Heart right ventricle (tissue), 16 donors: ENCODE measurements at regions not wholly inside any gene's neighbourhood (a gene's known extent, or its start where the extent isn't known, plus 50 kb on each side); places are given as distances from the start of the nearest gene placed in this dataset.

ENCODE experiments used
- ATAC-seq, 8 donors: fragments of 200-7000 bp; cut with Tn5 transposase; one replicate each; pipeline ENCODE4 v1.9.1; 2020; ENCODE audit warnings: mild to moderate bottlenecking in 8 of 8, moderate library complexity in 8 of 8, moderate number of reproducible peaks in 1 of 8
- DNase-seq, 2 donors: peaks; one replicate each; pipeline ENCODE4 v3.0.0-alpha.2; 2020
- H3K27ac ChIP-seq, 10 donors: fragments of 200-600 bp; sonication (generic) in 2 of 10; one replicate each; pipeline versions ENCODE4 v1.5.0 to v1.8.0; 2020 to 2022; ENCODE audit warnings: mild to moderate bottlenecking in 3 of 10
- H3K27me3 ChIP-seq, 7 donors: fragments of 200-600 bp; one replicate each; pipeline ENCODE4 v1.8.0; 2021 to 2022; ENCODE audit warnings: mild to moderate bottlenecking in 2 of 7
- H3K36me3 ChIP-seq, 9 donors: fragments of 200-600 bp; sonication (generic) in 1 of 9; one replicate each; pipeline versions ENCODE4 v1.5.0 to v1.8.0; 2020 to 2022; ENCODE audit warnings: mild to moderate bottlenecking in 2 of 9
- H3K4me1 ChIP-seq, 9 donors: fragments of 200-600 bp; sonication (generic) in 1 of 9; one replicate each; pipeline versions ENCODE4 v1.5.0 to v1.8.0; 2020 to 2022; ENCODE audit warnings: mild to moderate bottlenecking in 4 of 9
- H3K4me3 ChIP-seq, 10 donors: fragments of 200-600 bp; sonication (generic) in 2 of 10; one replicate each; pipeline versions ENCODE4 v1.5.0 to v1.8.0; 2020 to 2022; ENCODE audit warnings: mild to moderate bottlenecking in 7 of 10, moderate library complexity in 2 of 10
- H3K9me3 ChIP-seq, 11 donors: fragments of 200-600 bp in 10 of 11; sonication (generic) in 2 of 11; one replicate each; pipeline versions ENCODE4 v1.5.0 to v1.8.0; 2013 to 2022; ENCODE audit warnings: mild to moderate bottlenecking in 2 of 11, control low read depth in 1 of 11, moderate library complexity in 1 of 11
- CTCF ChIP-seq, 9 donors: fragments of 200-600 bp; sonication (generic) in 2 of 9; IDR thresholded peaks; one replicate each; pipeline versions ENCODE4 v1.5.0 to v1.8.0; 2021 to 2022; ENCODE audit warnings: antibody characterized with exemption in 9 of 9, mild to moderate bottlenecking in 5 of 9, moderate library complexity in 1 of 9
- WGBS, 2 donors: extraction: QIAGEN DNeasy Blood & Tissue Kit; methylation state at CpG; one replicate each; pipeline ENCODE4 v1.1.7; 2013; ENCODE audit warnings: inconsistent platforms in 1 of 2; 5-methylcytosine and 5-hydroxymethylcytosine counted together
- intact Hi-C, 10 donors: fragments of 100-400 bp; cut with DNase I; formaldehyde crosslinking; loops; one replicate each; pipeline versions ENCODE4 v1.11.1 to v1.14.2; 2022
- donor health status: Arrhythmogenic right ventricular cardiomyopathy.
- donor health status: ischemic (EF 13 %, LVEDD 7.1; RV severe dilation, severe dysfunction).
- donor health status: healthy with polysubstance abuse.
- donor health status: DM: no; HTN: yes; CAD: no.
- donor health status: DM: no; HTN: no; CAD: no.
- donor health status: ischemic (EF 25% LVEDD 6.9; RV normal size, moderate dysfunction).
- donor health status: ischemic (EF 25% LVEDD 5.7; RV mildly dilated, moderate dysfunction).
- donor health status: healthy.
- donor health status: DM: yes; HTN: yes; CAD: no.
- donor health status: Ischemic cardiomyopathy.
- donor health status: ischemic (EF 35%, LVEDD 5.7; RV mildly dilated, moderate dysfunction).
- donor health status: nonischemic (EF 11% LVEDD 7.7; RV severe dilation, severe dysfunction).
- donor health status: DM: yes; HTN: yes; CAD: no.
- donor health status: PGD.
- donor health status: ischemic (EF 29% LVEDD 5.4; RV normal size, mild dysfunction).
- donor health status: nonischemic (EF 23%, LVEDD 6.1; RV moderate dilation, normal function).

- intact Hi-C loops: loop anchor here in 3 of 10 donors (10.0 kb wide), 4 partner anchors 328 to 688 kb away; partner anchors contain the start of gene STK35 (in 1 of the 3)
- peak; percentile 79 to 90 (median 84) for TF ChIP-seq CTCF (IDR thresholded peaks at IDR 0.05)
- peaks cover 8 to 21% (median 10%) of the 10 kb centered on the region in 9 donors for H3K4me1 ChIP-seq
- no peaks in the 10 kb centered on the region for H3K9me3 ChIP-seq
- peak overlapping the region; percentile 56 to 79 (median 71) for H3K4me3 ChIP-seq
- WGBS, 2 donors: 2 to 3% methylated on average over 35 of the region's 35 CpGs
- peak overlapping the region in 8 of 10 donors; percentile 57 to 80 (median 70) for H3K27ac ChIP-seq
- no peaks in the 10 kb centered on the region for H3K36me3 ChIP-seq
- peaks cover 0 to 3% (median 0%) of the 10 kb centered on the region in 7 donors for H3K27me3 ChIP-seq
- DNase-seq (peak; percentile 88 to 90), ATAC-seq (peak; percentile 94 to 100 (median 98))
Observed at GRCh38 chr20:1776681-1777475, 118.3 kb upstream of the SIRPA start.

GRCh38 chr20:1775117-1775516, 117.5 kb upstream of the SIRPG start:
- intact Hi-C loops: loop anchor here in 3 of 10 donors (10.0 kb wide), 4 partner anchors 330 to 690 kb away; partner anchors contain the start of gene STK35 (in 1 of the 3)
- Histone ChIP-seq H3K9me3 (no peaks in the 10 kb centered on the region), H3K27ac (no peak overlapping the region), H3K27me3 (no peaks in the 10 kb centered on the region), H3K4me3 (no peak overlapping the region), H3K4me1 (peaks cover 8 to 21% (median 10%) of the 10 kb centered on the region in 9 donors), H3K36me3 (no peaks in the 10 kb centered on the region)
- WGBS, 2 donors: 92 to 93% methylated on average over 2 of the region's 2 CpGs
- ATAC-seq (peak in 1 of 8 donors; percentile 21), DNase-seq (no peak)
- TF ChIP-seq CTCF (IDR thresholded peaks at IDR 0.05): no peak

- no peak overlapping the region for H3K27ac ChIP-seq
- intact Hi-C loops: loop anchor here in 3 of 10 donors (10.0 kb wide), 4 partner anchors 330 to 690 kb away; partner anchors contain the start of gene STK35 (in 1 of the 3)
- no peaks in the 10 kb centered on the region for H3K27me3 ChIP-seq
- H3K9me3 ChIP-seq: no peaks in the 10 kb centered on the region
- ATAC-seq (no peak), DNase-seq (no peak)
- no peak overlapping the region for H3K4me3 ChIP-seq
- H3K4me1 ChIP-seq: peaks cover 8 to 21% (median 10%) of the 10 kb centered on the region in 9 donors
- WGBS, 2 donors: 96 to 97% methylated on average over 6 of the region's 6 CpGs
- H3K36me3 ChIP-seq: no peaks in the 10 kb centered on the region
- no peak for TF ChIP-seq CTCF (IDR thresholded peaks at IDR 0.05)
Observed at GRCh38 chr20:1774479-1774878, 116.9 kb upstream of the SIRPG start.

- Histone ChIP-seq H3K27ac (no peak overlapping the region), H3K27me3 (no peaks in the 10 kb centered on the region), H3K36me3 (no peaks in the 10 kb centered on the region), H3K4me3 (no peak overlapping the region), H3K4me1 (peaks cover 8 to 21% (median 10%) of the 10 kb centered on the region in 9 donors), H3K9me3 (no peaks in the 10 kb centered on the region)
- intact Hi-C loops: loop anchor here in 3 of 10 donors (10.0 kb wide), 4 partner anchors 331 to 691 kb away; partner anchors contain the start of gene STK35 (in 1 of the 3)
- WGBS, 2 donors: 89 to 91% methylated on average over 2 of the region's 2 CpGs
- ATAC-seq (no peak), DNase-seq (no peak)
- no peak for TF ChIP-seq CTCF (IDR thresholded peaks at IDR 0.05)
Observed at GRCh38 chr20:1773816-1774215, 116.2 kb upstream of the SIRPG start.
